ENCODE measurements at regions not wholly inside any gene's neighbourhood (a gene's known extent, or its start where the extent isn't known, plus 50 kb on each side); places are given as distances from the start of the nearest gene placed in this dataset.
"Not testable (repeated sequence)": the region's sequence is repeated elsewhere in the genome, so short reads cannot be mapped to it uniquely, and the experiment has no call there.

DNA sequence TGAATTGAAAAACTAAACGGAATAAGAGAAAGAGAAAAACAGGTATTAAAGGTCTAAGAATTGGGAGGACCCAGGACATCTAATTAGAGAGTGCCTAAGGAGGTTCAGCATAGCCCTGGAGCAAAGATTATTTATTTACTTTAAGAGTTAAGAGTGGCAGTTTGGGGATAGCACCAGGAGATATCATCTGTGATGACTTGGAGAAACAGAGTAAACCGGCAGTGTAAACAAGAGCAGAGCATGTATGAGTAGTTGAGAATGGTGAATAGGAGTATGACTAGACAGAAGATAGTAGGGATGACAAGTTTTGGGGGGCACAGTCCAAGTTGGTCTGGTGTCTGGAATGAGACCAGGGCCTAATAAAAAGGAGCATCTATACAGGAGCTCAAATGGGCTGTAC lies 167.9 kb upstream of the JADE1 start:
- not testable (repeated sequence) for TF ChIP-seq POLR2A (IDR thresholded peaks at IDR 0.05)
- TF ChIP-seq, protein P1, sequence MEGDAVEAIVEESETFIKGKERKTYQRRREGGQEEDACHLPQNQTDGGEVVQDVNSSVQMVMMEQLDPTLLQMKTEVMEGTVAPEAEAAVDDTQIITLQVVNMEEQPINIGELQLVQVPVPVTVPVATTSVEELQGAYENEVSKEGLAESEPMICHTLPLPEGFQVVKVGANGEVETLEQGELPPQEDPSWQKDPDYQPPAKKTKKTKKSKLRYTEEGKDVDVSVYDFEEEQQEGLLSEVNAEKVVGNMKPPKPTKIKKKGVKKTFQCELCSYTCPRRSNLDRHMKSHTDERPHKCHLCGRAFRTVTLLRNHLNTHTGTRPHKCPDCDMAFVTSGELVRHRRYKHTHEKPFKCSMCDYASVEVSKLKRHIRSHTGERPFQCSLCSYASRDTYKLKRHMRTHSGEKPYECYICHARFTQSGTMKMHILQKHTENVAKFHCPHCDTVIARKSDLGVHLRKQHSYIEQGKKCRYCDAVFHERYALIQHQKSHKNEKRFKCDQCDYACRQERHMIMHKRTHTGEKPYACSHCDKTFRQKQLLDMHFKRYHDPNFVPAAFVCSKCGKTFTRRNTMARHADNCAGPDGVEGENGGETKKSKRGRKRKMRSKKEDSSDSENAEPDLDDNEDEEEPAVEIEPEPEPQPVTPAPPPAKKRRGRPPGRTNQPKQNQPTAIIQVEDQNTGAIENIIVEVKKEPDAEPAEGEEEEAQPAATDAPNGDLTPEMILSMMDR (IDR thresholded peaks at IDR 0.05 in 4 of 5, conservative IDR thresholded peaks at IDR 0.05 in 1 of 5) = not testable (repeated sequence)

Data from gastrocnemius medialis (tissue), 4 donors.